BLaER1 (cell line): ENCODE measurements at regions not wholly inside any gene's neighbourhood (a gene's known extent, or its start where the extent isn't known, plus 50 kb on each side); places are given as distances from the start of the nearest gene placed in this dataset.
"Not testable (repeated sequence)": the region's sequence is repeated elsewhere in the genome, so short reads cannot be mapped to it uniquely, and the experiment has no call there.

Experiments
- H3K27ac ChIP-seq: shearing (Covaris generic); formaldehyde crosslinking; 2 replicates; pipeline ENCODE4 v1.8.1; 2022
- H3K27me3 ChIP-seq: shearing (Covaris generic); formaldehyde crosslinking; 2 replicates; pipeline ENCODE4 v1.8.1; 2022
- H3K36me3 ChIP-seq: shearing (Covaris generic); formaldehyde crosslinking; 2 replicates; pipeline ENCODE4 v1.8.1; 2022
- H3K4me1 ChIP-seq: shearing (Covaris generic); formaldehyde crosslinking; 2 replicates; pipeline ENCODE4 v1.8.1; 2022
- H3K4me2 ChIP-seq: shearing (Covaris generic); formaldehyde crosslinking; 2 replicates; pipeline ENCODE4 v1.8.1; 2022
- H3K4me3 ChIP-seq: shearing (Covaris generic); formaldehyde crosslinking; 2 replicates; pipeline ENCODE4 v1.8.1; 2022
- H3K9ac ChIP-seq: shearing (Covaris generic); formaldehyde crosslinking; 2 replicates; pipeline ENCODE4 v1.8.1; 2022
- H3K9me3 ChIP-seq: shearing (Covaris generic); formaldehyde crosslinking; 2 replicates; pipeline ENCODE4 v1.8.1; 2022
- H4K20me1 ChIP-seq: shearing (Covaris generic); formaldehyde crosslinking; 2 replicates; pipeline ENCODE4 v1.8.1; 2022
- Cebpa-rat ChIP-seq: shearing (Covaris generic); IDR thresholded peaks from 2 replicates; pipeline ENCODE4 v1.8.1; 2022

DNA sequence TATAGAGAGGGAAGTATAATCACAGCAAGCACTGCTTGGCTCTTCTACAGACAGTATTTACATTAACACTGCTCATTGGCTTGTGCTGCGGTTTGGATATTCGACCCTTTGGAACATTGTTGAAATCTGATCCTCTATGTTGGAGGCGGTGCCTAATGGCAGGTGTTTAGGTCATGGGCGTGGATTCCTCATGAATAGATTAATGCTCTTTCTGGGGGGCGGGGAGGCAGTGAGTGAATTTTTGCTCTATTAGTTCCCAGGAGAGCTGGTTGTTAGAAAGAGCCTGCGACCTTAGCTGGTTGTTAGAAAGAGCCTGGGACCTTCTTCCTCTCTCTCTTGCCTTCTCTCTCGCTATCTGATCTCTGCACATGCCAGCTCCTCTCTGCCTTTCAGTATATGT lies 77.3 kb upstream of the SVIL start:
- no peaks in the 10 kb centered on the region for H4K20me1 ChIP-seq
- no peak overlapping the region for H3K9ac ChIP-seq
- H3K4me1 ChIP-seq: peaks cover 12% of the 10 kb centered on the region
- H3K36me3 ChIP-seq: peaks cover 7% of the 10 kb centered on the region; the same call in 1 of the 2 replicates
- H3K4me2 ChIP-seq: peak overlapping the region; percentile 60
- TF ChIP-seq Cebpa-rat: no peak
- H3K27me3 ChIP-seq: no peaks in the 10 kb centered on the region
- no peak overlapping the region for H3K27ac ChIP-seq
- H3K9me3 ChIP-seq: peaks cover 13% of the 10 kb centered on the region
- H3K4me3 ChIP-seq: no peak overlapping the region

DNA sequence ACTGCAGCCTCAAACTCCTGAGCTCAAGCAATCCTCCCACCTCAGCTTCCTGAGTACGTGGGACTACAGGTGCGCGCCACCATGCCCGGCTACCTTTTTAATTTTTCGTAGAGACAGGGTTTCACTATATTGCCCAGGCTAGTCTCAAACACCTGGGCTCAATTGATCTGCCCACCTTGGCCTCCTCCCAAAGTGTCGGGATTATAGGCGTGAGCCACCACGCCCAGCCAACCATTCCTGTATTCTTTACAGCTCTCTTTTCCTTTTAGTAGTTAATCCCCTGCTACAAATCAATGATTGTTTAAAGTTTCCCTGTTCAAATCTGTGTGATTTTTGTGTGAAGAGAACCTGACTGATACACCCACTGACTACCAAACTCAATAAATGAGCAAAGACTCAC lies 75.4 kb upstream of the SVIL start:
- Histone ChIP-seq H3K4me2 (no peak overlapping the region), H3K4me3 (no peak overlapping the region), H4K20me1 (no peaks in the 10 kb centered on the region), H3K9ac (no peak overlapping the region), H3K9me3 (peaks cover 11% of the 10 kb centered on the region), H3K36me3 (peaks cover 10% of the 10 kb centered on the region; the same call in 1 of the 2 replicates), H3K27me3 (no peaks in the 10 kb centered on the region), H3K27ac (no peak overlapping the region), H3K4me1 (peaks cover 12% of the 10 kb centered on the region)
- TF ChIP-seq Cebpa-rat: no peak

DNA sequence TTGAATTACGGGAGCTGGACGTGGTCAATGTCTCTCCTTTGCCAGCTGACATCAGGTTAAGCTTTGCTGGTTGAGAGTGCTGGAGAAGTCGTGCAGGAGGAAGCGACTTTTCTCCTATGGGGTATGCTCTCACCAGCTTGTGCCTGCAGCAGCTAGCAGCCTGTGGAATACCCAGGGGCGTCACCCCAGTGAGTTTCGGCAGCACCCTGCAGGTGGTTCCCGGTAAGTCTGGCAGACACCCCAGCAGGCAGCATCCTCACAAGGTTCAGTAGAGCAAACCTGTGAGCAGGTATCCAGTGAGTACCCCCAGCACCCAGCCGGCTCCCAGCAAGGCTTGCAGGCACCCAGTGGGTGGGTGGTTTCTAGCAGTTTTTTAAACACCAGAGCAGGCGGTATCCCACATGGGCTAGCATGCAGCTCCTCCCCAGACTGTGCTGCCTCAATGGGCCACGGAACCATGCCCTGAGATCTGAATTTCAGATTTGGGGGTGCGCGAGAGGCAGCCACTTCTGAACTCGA lies 74.8 kb upstream of the SVIL start:
- H4K20me1 ChIP-seq: no peaks in the 10 kb centered on the region
- no peak overlapping the region for H3K27ac ChIP-seq
- H3K4me3 ChIP-seq: no peak overlapping the region
- H3K4me1 ChIP-seq: peaks cover 12% of the 10 kb centered on the region
- H3K9ac ChIP-seq: no peak overlapping the region
- no peaks in the 10 kb centered on the region for H3K27me3 ChIP-seq
- TF ChIP-seq Cebpa-rat: no peak
- no peak overlapping the region for H3K4me2 ChIP-seq
- peaks cover 7% of the 10 kb centered on the region; the same call in 1 of the 2 replicates for H3K36me3 ChIP-seq
- H3K9me3 ChIP-seq: peaks cover 11% of the 10 kb centered on the region

DNA sequence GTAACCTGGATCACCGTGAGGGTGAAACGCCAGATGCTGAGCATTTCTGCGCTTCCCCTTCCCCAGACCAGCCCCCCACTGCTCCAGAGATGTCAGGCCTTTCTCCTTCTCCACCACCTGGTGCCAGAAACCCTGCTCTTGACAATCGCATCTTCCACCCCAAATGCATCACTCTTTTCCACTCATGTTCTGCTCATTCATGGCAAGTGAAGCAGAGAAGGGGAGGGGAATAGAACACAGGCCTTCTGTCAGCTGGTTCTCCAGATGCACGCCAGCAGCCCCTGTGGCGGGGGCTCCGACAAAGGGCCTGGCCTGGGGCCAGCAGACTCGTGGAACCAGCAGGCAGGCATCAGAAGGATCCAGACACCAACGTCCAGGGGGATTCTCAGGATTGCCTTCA lies 68.5 kb upstream of the SVIL start:
- no peak for TF ChIP-seq Cebpa-rat

DNA sequence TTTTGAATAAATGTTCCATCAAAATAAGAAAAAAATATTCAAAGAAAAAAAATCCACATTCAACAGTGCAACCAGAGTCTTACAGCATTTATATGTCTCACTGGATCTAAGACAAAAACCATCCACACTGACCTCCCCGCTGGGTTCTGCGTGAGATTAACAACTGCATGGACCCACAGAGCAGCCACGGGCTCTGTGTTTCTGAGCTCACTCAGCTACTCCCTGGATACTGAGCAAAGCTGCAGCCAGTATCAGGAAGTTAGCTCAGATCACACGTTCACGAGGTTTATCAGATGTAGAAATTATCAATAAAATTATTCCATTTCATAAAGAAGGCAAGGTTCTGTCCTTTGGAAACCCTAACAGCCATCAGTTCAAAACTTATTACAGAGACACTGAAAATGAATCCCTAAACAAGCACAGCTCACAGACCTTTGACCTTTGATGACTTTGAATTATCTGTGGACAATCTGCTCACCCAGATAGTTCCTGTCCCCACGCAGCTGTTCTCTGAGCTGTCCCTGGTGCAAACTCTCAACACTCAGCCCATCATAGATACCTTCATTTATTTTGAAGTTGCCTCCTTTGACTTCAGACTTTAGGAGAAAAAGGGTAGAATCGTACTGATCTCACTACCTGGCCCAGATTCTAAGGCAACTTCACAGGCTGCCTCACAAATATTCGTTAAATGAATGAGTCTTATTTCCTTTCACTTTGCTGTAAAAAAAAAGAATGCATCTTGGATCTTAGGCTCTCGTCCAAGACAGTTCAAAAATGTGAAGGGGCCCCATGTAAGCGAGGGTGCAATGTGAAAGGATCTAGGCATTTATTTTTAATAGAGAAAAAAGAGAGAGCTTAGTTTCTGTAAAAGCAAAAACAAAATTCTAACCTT lies 67.7 kb upstream of the SVIL start:
- TF ChIP-seq Cebpa-rat: no peak

More for the DNA sequence above, 68.5 kb upstream of the SVIL start:
- Histone ChIP-seq H3K9me3 (peaks cover 11% of the 10 kb centered on the region), H3K4me3 (no peak overlapping the region), H3K36me3 (peaks cover 11% of the 10 kb centered on the region; the same call in 1 of the 2 replicates), H3K9ac (no peak overlapping the region), H3K4me2 (peak overlapping the region; percentile 47), H3K27ac (no peak overlapping the region), H3K4me1 (peaks cover 29% of the 10 kb centered on the region), H3K27me3 (no peaks in the 10 kb centered on the region), H4K20me1 (no peaks in the 10 kb centered on the region)

DNA sequence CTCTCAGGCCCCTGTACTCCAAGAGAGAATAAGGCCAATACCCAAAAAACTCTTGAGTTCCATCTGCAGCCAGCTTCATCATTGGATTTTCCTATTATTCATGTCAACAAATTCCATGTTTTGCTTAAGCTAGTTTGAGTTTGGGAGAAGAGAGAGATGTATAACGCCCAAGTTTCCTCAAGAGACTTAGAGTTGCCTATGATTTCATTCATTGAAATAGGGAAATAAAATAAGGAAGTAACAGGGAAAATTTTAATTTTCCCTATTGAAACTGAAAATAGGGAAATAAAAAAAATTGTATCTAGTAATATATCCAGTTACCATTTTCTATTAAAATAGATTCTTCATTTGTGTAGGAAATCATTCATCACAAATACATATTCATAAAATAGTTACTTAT lies 66.5 kb upstream of the SVIL start:
- peaks cover 6% of the 10 kb centered on the region; the same call in 1 of the 2 replicates for H3K36me3 ChIP-seq

More for the DNA sequence above, 67.7 kb upstream of the SVIL start:
- Histone ChIP-seq H3K36me3 (peaks cover 11% of the 10 kb centered on the region; the same call in 1 of the 2 replicates), H4K20me1 (no peaks in the 10 kb centered on the region), H3K9ac (no peak overlapping the region), H3K4me2 (peak overlapping the region; percentile 47), H3K4me3 (no peak overlapping the region), H3K27me3 (no peaks in the 10 kb centered on the region), H3K27ac (no peak overlapping the region), H3K4me1 (peaks cover 29% of the 10 kb centered on the region), H3K9me3 (peaks cover 11% of the 10 kb centered on the region)

DNA sequence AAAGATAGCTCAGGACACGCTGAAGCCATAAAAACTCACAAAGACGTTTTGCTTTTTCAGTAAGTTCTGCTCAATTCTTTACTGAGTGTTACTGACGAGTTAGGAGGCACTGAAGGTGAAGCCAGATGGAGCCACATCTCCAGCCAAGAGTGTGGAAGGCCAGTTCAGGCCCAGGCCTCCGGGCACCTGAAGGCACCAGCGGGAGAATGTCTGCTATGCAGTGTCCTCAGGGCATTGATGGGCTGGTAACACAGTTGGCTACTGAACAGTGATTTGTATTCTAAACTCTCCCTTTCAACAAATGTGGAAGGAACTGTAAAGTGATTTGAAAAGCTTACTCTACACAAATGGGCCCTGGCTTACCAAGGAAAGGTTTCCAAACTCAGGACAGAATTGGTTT lies 64.8 kb upstream of the SVIL start:
- H4K20me1 ChIP-seq: no peaks in the 10 kb centered on the region
- H3K4me2 ChIP-seq: no peak overlapping the region
- no peak overlapping the region for H3K27ac ChIP-seq
- H3K9ac ChIP-seq: no peak overlapping the region
- peaks cover 29% of the 10 kb centered on the region for H3K4me1 ChIP-seq
- H3K9me3 ChIP-seq: peaks cover 9% of the 10 kb centered on the region; the same call in 1 of the 2 replicates
- peaks cover 6% of the 10 kb centered on the region; the same call in 1 of the 2 replicates for H3K36me3 ChIP-seq
- H3K4me3 ChIP-seq: no peak overlapping the region
- no peak for TF ChIP-seq Cebpa-rat
- H3K27me3 ChIP-seq: no peaks in the 10 kb centered on the region

More for the DNA sequence above, 66.5 kb upstream of the SVIL start:
- no peaks in the 10 kb centered on the region for H3K27me3 ChIP-seq
- H3K4me1 ChIP-seq: peaks cover 29% of the 10 kb centered on the region
- H3K4me3 ChIP-seq: no peak overlapping the region
- H3K9ac ChIP-seq: no peak overlapping the region
- no peak overlapping the region for H3K27ac ChIP-seq
- no peak for TF ChIP-seq Cebpa-rat
- H3K9me3 ChIP-seq: peaks cover 5% of the 10 kb centered on the region
- H3K4me2 ChIP-seq: no peak overlapping the region
- no peaks in the 10 kb centered on the region for H4K20me1 ChIP-seq

DNA sequence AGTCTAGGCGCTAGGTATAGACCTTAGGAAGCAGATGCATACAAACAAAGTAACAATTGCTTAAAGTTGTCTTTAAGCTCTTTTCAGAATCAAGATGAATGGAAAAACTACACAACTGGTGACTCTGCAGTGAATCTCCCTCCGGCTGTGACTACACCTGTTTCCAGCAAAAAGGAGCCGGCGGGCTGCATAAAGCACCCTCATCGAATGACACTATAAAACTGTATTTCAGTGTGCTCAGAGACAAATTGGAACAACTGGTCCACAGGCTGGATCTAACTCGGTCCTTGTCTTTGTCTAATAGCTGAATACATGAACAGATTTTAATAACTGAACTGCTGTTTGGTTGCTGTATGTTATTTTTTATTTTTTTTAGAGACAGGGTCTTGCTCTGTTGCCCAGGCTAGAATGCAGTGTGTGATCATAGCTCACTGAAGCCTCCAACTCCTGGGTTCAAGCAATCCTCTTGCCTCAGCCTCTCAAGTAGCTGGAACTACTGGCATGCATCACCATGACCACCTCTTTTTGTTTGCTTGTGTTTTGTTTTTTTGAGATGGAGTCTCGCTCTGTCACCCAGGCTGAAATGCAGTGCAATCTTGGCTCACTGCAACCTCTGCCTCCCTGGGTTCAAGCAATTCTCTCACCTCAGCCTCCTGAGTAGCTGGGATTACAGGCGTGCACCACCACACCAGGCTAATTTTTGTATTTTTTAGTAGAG lies 64.2 kb upstream of the SVIL start:
- peaks cover 26% of the 10 kb centered on the region for H3K4me1 ChIP-seq

DNA sequence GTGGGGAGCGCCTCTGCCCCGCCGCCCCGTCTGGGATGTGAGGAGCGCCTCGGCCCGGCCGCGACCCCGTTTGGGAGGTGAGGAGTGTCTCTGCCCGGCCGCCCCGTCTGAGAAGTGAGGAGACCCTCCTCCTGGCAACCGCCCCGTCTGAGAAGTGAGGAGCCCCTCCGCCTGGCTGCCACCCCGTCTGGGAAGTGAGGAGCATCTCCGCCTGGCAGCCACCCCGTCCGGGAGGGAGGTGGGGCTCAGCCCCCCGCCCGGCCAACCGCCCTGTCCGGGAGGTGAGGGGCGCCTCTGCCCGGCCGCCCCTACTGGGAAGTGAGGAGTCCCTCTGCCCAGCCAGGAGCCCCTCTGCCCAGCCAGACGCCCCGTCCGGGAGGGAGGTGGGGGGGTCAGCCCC lies 61.8 kb upstream of the SVIL start:
- peaks cover 13% of the 10 kb centered on the region; the same call in 1 of the 2 replicates for H3K4me1 ChIP-seq
- not testable (repeated sequence) for H3K27ac ChIP-seq, H3K9ac ChIP-seq, H3K4me3 ChIP-seq, H3K9me3 ChIP-seq, H3K27me3 ChIP-seq, H3K36me3 ChIP-seq, H4K20me1 ChIP-seq, H3K4me2 ChIP-seq

More for the DNA sequence above, 64.2 kb upstream of the SVIL start:
- Histone ChIP-seq H4K20me1 (no peaks in the 10 kb centered on the region), H3K4me2 (no peak overlapping the region), H3K27ac (no peak overlapping the region), H3K9ac (no peak overlapping the region), H3K4me3 (no peak overlapping the region), H3K9me3 (peaks cover 9% of the 10 kb centered on the region; the same call in 1 of the 2 replicates), H3K27me3 (no peaks in the 10 kb centered on the region), H3K36me3 (peaks cover 6% of the 10 kb centered on the region; the same call in 1 of the 2 replicates)
- no peak for TF ChIP-seq Cebpa-rat
